Coronary artery (tissue), 2 donors: ENCODE measurements at regions not wholly inside any gene's neighbourhood (a gene's known extent, or its start where the extent isn't known, plus 50 kb on each side); places are given as distances from the start of the nearest gene placed in this dataset.

Experiments
- DNase-seq: peaks from one replicate; pipeline ENCODE4 v3.0.0-alpha.2; 2017; ENCODE audit warnings: low spot score
- H3K27ac ChIP-seq, 2 donors: fragments of 200-600 bp; sonication (generic); one replicate each; pipeline ENCODE4 v1.5.1; 2016 to 2019
- H3K4me3 ChIP-seq: fragments of 200-600 bp; sonication (generic); 2 replicates; pipeline ENCODE4 v1.5.1; 2016; ENCODE audit warnings: mild to moderate bottlenecking, moderate library complexity
- CTCF ChIP-seq: fragments of 200-600 bp; sonication (generic); IDR thresholded peaks from one replicate; pipeline ENCODE4 v1.5.1; 2019; ENCODE audit warnings: antibody characterized with exemption

DNA sequence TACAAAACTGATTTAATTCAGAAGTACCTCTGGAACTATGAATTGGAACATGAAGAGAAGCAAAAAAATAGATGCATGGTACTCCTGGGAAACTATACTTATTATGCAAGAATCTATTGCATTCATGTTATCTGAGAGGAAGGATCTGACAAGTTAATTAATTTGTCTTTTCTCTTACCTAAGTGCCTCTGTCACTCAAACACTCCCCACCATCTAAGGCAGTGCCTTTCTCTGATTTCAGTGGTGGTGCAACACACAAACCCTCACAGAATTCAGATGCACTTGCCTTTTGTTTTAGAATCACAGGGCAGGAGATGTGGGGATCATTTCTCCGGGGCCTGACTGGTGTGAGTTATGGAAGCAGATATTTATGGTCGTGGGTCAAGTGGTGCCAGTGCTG, 52.5 kb upstream of the C9orf72 start:
- Histone ChIP-seq H3K4me3 (no peak overlapping the region), H3K27ac (no peak overlapping the region)
- TF ChIP-seq CTCF = no peak
- DNase-seq = no peak

GRCh38 chr9:27626244-27627187, 53.2 kb upstream of the C9orf72 start:
- DNase-seq = no peak
- Histone ChIP-seq H3K27ac (no peak overlapping the region), H3K4me3 (no peak overlapping the region)
- TF ChIP-seq CTCF = no peak

DNA sequence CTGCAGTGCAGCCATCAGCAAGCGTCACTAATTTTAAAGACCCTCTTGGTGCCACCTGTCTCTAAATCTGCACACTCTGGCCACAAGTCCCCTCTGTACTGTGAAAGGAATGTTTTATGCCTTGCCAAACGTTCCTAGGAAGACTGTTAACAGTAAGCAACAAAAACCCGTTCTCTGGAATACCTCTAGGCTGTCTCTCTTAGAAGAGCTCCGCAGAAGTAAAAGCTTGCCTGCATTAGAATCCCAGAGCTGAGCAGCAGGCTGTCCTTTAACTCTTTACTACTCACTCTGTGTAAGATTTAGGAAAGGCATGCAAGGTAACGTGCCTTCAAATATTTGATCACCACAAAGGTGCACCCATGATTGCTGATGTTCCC, 53.9 kb upstream of the C9orf72 start:
- no peak for TF ChIP-seq CTCF
- H3K4me3 ChIP-seq = no peak overlapping the region
- DNase-seq = no peak
- H3K27ac ChIP-seq = no peak overlapping the region

DNA sequence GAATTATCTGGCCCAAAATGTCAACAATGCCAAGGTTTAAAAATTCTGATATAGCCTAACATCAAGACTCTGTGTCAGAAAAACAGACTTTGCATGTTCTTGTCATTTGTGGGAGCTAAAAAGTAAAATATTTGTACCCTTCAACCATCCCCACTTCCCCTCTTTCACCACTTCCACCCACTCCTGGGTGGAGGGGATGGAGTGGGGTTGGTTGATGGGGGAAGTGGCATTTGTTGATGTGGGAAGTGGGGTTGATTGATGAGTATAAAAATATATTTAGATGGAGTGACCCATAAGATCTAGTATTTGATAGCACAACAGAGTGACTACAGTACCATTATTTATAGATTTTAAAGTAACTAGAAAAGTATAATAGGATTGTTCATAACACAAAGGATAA, 55.0 kb upstream of the C9orf72 start:
- DNase-seq = no peak
- no peak for TF ChIP-seq CTCF
- Histone ChIP-seq H3K27ac (no peak overlapping the region), H3K4me3 (no peak overlapping the region)

GRCh38 chr9:27629425-27629824, 56.1 kb upstream of the C9orf72 start:
- H3K4me3 ChIP-seq = no peak overlapping the region
- H3K27ac ChIP-seq = no peak overlapping the region
- TF ChIP-seq CTCF = no peak
- no peak for DNase-seq

DNA sequence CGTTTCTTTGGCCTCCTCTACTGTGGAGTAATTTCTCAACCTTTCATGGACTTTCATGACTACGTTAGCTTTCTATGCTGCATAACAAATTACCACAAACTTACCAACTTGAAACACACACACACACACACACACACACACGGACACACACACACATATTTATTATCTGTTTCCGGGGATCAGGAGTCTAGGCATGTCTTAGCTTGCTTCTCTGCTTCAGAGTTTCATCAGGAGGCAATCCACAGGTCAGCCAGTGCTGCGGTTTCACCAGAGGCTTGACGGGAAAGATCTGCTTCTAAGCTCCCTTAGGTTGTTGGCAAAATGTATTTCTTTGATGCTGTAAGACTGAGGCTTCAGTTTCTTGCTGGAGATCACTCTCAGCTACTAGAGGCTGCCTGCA, 59.0 kb upstream of the C9orf72 start:
- TF ChIP-seq CTCF = no peak
- Histone ChIP-seq H3K27ac (no peak overlapping the region), H3K4me3 (no peak overlapping the region)
- DNase-seq = no peak

GRCh38 chr9:27633764-27634163, 60.5 kb upstream of the C9orf72 start:
- H3K27ac ChIP-seq = no peak overlapping the region
- no peak for TF ChIP-seq CTCF
- DNase-seq = no peak
- no peak overlapping the region for H3K4me3 ChIP-seq
